Astrocyte of the spinal cord (primary cell): ENCODE measurements at regions not wholly inside any gene's neighbourhood (a gene's known extent, or its start where the extent isn't known, plus 50 kb on each side); places are given as distances from the start of the nearest gene placed in this dataset.

Experiments
- DNase-seq: peaks from one replicate; pipeline ENCODE4 v3.0.0; 2011; ENCODE audit warnings: low read depth, low spot score
- H3K4me3 ChIP-seq: 2 replicates; pipeline ENCODE4 v1.5.1; 2011; ENCODE audit warnings: low read depth, mild to moderate bottlenecking, low read length, moderate library complexity
- CTCF ChIP-seq: IDR thresholded peaks from 2 replicates; pipeline ENCODE4 v1.5.1; 2012; ENCODE audit warnings: low read depth, mild to moderate bottlenecking, low read length, inconsistent platforms
- in situ Hi-C: cut with HindIII; loops from 2 replicates; pipeline ENCODE4 v1.10.0; 2017; ENCODE audit warnings: low sequenced_read_pairs

DNA sequence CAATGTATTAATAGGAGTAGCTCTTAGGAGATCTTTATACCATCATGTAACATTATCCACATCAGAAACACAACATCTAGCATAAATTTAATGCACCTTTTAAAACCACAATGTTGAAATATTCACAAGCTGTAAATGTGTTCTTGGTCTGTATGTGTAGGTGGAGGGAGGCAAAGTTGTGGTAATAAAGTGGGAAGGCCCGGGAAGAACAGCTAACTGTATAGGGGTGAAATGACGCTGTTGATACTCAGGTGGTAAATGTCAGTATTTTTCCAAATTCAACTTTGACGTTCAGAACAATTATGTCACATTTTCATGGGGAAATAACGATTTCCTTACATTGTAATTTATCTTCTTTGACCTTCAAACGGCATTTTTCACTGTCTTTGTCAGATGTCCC, 146.0 kb upstream of the STMND1 start:
- DNase-seq: no peak
- in situ Hi-C loops: no loop called here

GRCh38 chr6:16953905-16954304, 147.9 kb upstream of the STMND1 start:
- no peak overlapping the region for H3K4me3 ChIP-seq
- DNase-seq: no peak
- in situ Hi-C loops: no loop called here
- no peak for TF ChIP-seq CTCF

More for the DNA sequence above, 146.0 kb upstream of the STMND1 start:
- H3K4me3 ChIP-seq: no peak overlapping the region
- no peak for TF ChIP-seq CTCF

DNA sequence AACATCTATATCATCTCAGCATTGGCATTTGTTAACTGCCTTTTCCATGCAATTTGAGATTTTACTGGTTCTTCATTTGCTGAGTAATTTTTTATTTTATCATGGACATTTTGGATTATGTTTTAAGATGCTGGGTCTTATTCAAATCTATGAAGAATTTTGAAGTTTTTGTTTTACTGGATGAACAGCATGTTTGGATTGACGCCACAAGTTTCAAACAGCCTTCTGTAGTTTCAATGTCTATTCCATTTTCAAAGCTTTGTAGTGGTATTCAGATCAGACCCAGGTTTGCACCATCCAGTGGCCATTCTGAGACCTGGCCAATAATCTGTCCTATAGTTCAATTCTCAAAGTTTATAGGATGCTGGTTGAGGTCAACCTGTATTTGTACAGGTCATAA, 148.4 kb upstream of the STMND1 start:
- DNase-seq: no peak
- H3K4me3 ChIP-seq: no peak overlapping the region
- in situ Hi-C loops: no loop called here
- no peak for TF ChIP-seq CTCF

GRCh38 chr6:16950825-16951495, 150.9 kb upstream of the STMND1 start:
- no peak for TF ChIP-seq CTCF
- no peak for DNase-seq
- in situ Hi-C loops: no loop called here
- no peak overlapping the region for H3K4me3 ChIP-seq

GRCh38 chr6:16950302-16950701, 151.5 kb upstream of the STMND1 start:
- in situ Hi-C loops: no loop called here
- no peak for TF ChIP-seq CTCF
- no peak for DNase-seq
- no peak overlapping the region for H3K4me3 ChIP-seq

DNA sequence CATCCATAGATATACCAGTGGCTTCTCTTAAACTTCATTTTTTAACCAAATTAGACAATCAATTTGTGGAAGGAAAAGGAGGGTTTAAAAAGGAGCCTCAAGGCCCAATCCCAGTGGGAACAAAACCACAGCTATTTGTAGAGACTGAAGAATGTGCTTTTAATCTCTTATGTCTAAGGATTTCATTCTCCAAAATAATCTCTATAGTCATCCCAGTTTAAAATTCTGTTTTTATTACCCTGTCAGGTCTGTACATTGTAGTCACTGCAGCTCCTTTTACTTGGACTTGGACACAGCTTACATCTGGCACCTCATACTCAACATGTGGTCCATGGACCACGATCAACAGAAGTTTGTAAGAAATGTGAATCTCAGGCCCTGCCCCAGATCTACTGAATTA, 152.1 kb upstream of the STMND1 start:
- TF ChIP-seq CTCF: no peak
- peak; percentile 29 for DNase-seq
- H3K4me3 ChIP-seq: no peak overlapping the region
- in situ Hi-C loops: no loop called here
